Trophoblast cell (in vitro differentiated cells and primary cell): ENCODE measurements at regions not wholly inside any gene's neighbourhood (a gene's known extent, or its start where the extent isn't known, plus 50 kb on each side); places are given as distances from the start of the nearest gene placed in this dataset.
"Not testable (repeated sequence)": the region's sequence is repeated elsewhere in the genome, so short reads cannot be mapped to it uniquely, and the experiment has no call there.

Experiments used
- DNase-seq, 2 donors: peaks; one replicate each; pipeline ENCODE4 v3.0.0-alpha.2; 2016
- H2AFZ ChIP-seq: 2 replicates; pipeline ENCODE4 v1.6.1; 2013; ENCODE audit warnings: low read length, moderate library complexity, mild to moderate bottlenecking; ENCODE audit not compliant: insufficient read depth, poor library complexity
- H2AK5ac ChIP-seq: 2 replicates; pipeline ENCODE4 v1.6.1; 2013; ENCODE audit warnings: mild to moderate bottlenecking, low read length
- H2BK120ac ChIP-seq: 2 replicates; pipeline ENCODE4 v1.6.1; 2013; ENCODE audit warnings: low read length, mild to moderate bottlenecking, moderate library complexity; ENCODE audit not compliant: insufficient read depth, poor library complexity
- H2BK12ac ChIP-seq: 2 replicates; pipeline ENCODE4 v1.6.1; 2013; ENCODE audit warnings: mild to moderate bottlenecking, low read length, moderate library complexity
- H2BK5ac ChIP-seq: 2 replicates; pipeline ENCODE4 v1.6.1; 2013; ENCODE audit warnings: low read length, low read depth, moderate library complexity, mild to moderate bottlenecking; ENCODE audit not compliant: poor library complexity
- H3K14ac ChIP-seq: 2 replicates; pipeline ENCODE4 v1.6.1; 2013; ENCODE audit warnings: mild to moderate bottlenecking, low read length
- H3K18ac ChIP-seq: 2 replicates; pipeline ENCODE4 v1.6.1; 2013; ENCODE audit warnings: mild to moderate bottlenecking, low read length
- H3K23ac ChIP-seq: 2 replicates; pipeline ENCODE4 v1.6.1; 2013; ENCODE audit warnings: low read length
- H3K27ac ChIP-seq: 2 replicates; pipeline ENCODE4 v1.5.1; 2013; ENCODE audit warnings: low read depth, mild to moderate bottlenecking, inconsistent platforms, low read length, moderate library complexity
- H3K27me3 ChIP-seq: 2 replicates; pipeline ENCODE4 v1.6.1; 2013; ENCODE audit warnings: inconsistent platforms, mild to moderate bottlenecking, low read length, moderate library complexity; ENCODE audit not compliant: insufficient read depth
- H3K36me3 ChIP-seq, 2 experiments: 1 replicate in 1 of 2; 2 replicates in 1 of 2; pipeline ENCODE4 v1.6.1; 2013; ENCODE audit warnings: low read length in 2 of 2, mild to moderate bottlenecking in 2 of 2, moderate library complexity in 1 of 2; ENCODE audit not compliant: insufficient read depth in 2 of 2, control insufficient read depth in 1 of 2
- H3K4ac ChIP-seq: 2 replicates; pipeline ENCODE4 v1.6.1; 2013; ENCODE audit warnings: low read depth, mild to moderate bottlenecking, low read length, moderate library complexity
- H3K4me1 ChIP-seq, 2 experiments: 1 replicate in 1 of 2; 2 replicates in 1 of 2; pipeline ENCODE4 v1.6.1; 2013; ENCODE audit warnings: low read length in 2 of 2, mild to moderate bottlenecking in 2 of 2, moderate library complexity in 1 of 2; ENCODE audit not compliant: insufficient read depth in 2 of 2, control insufficient read depth in 1 of 2
- H3K4me2 ChIP-seq: 2 replicates; pipeline ENCODE4 v1.6.1; 2013; ENCODE audit warnings: inconsistent platforms, mild to moderate bottlenecking, low read length, moderate library complexity
- H3K4me3 ChIP-seq: 2 replicates; pipeline ENCODE4 v1.5.1; 2013; ENCODE audit warnings: mild to moderate bottlenecking, low read depth, low read length, inconsistent platforms
- H3K79me1 ChIP-seq: one replicate; pipeline ENCODE4 v1.6.1; 2013; ENCODE audit warnings: low read length
- H3K79me2 ChIP-seq: 2 replicates; pipeline ENCODE4 v1.6.1; 2013; ENCODE audit warnings: low read length, mild to moderate bottlenecking; ENCODE audit not compliant: control insufficient read depth, insufficient read depth, poor library complexity
- H3K9ac ChIP-seq: 2 replicates; pipeline ENCODE4 v1.6.1; 2013; ENCODE audit warnings: mild to moderate bottlenecking, low read length
- H3K9me3 ChIP-seq: 2 replicates; pipeline ENCODE4 v1.6.1; 2013; ENCODE audit warnings: low read depth, mild to moderate bottlenecking, control low read depth, inconsistent platforms, low read length; ENCODE audit not compliant: insufficient read depth
- H4K12ac ChIP-seq: 2 replicates; pipeline ENCODE4 v1.6.1; 2013; ENCODE audit warnings: low read depth, mild to moderate bottlenecking, low read length, moderate library complexity
- H4K8ac ChIP-seq: 2 replicates; pipeline ENCODE4 v1.6.1; 2013; ENCODE audit warnings: low read depth, mild to moderate bottlenecking, low read length, moderate library complexity
- H4K91ac ChIP-seq: one replicate; pipeline ENCODE4 v1.6.1; 2013; ENCODE audit warnings: low read depth, mild to moderate bottlenecking, low read length, moderate library complexity
- WGBS: extraction: QIAGEN DNeasy Blood & Tissue Kit; methylation state at CpG from one replicate; pipeline ENCODE4 v1.1.7; 2013; ENCODE audit warnings: missing lambda C conversion rate; ENCODE audit not compliant: insufficient read length, insufficient coverage; ENCODE audit errors: extremely low coverage; 5-methylcytosine and 5-hydroxymethylcytosine counted together

GRCh38 chr10:65794861-65795260, 1131.0 kb upstream of the LRRTM3 start:
- not testable (repeated sequence) for H2AFZ ChIP-seq, H3K4me3 ChIP-seq, H3K4ac ChIP-seq, DNase-seq, H3K4me1 ChIP-seq, H3K79me1 ChIP-seq, H3K4me2 ChIP-seq, H3K18ac ChIP-seq, H4K91ac ChIP-seq, H3K36me3 ChIP-seq, H4K8ac ChIP-seq, H2AK5ac ChIP-seq, H3K27ac ChIP-seq, H3K9ac ChIP-seq, H2BK12ac ChIP-seq, H3K9me3 ChIP-seq, H4K12ac ChIP-seq, H3K23ac ChIP-seq, H3K27me3 ChIP-seq, H3K79me2 ChIP-seq, H2BK120ac ChIP-seq, H3K14ac ChIP-seq, H2BK5ac ChIP-seq
- WGBS: no CpG with 5 or more reads among the region's 19 CpGs

- no peaks in the 10 kb centered on the region for H3K36me3 ChIP-seq
- no peak overlapping the region for H4K8ac ChIP-seq
- no peak overlapping the region for H3K18ac ChIP-seq
- WGBS: no CpG with 5 or more reads among the region's 2 CpGs
- H2BK12ac ChIP-seq: no peak overlapping the region
- DNase-seq: no peak
- H3K4me3 ChIP-seq: no peak overlapping the region
- H3K14ac ChIP-seq: no peak overlapping the region
- H3K79me2 ChIP-seq: no peaks in the 10 kb centered on the region
- H3K79me1 ChIP-seq: no peaks in the 10 kb centered on the region
- no peaks in the 10 kb centered on the region for H3K9me3 ChIP-seq
- H2AFZ ChIP-seq: no peak overlapping the region
- H3K23ac ChIP-seq: no peak overlapping the region
- H3K4me2 ChIP-seq: no peak overlapping the region
- H3K27me3 ChIP-seq: no peaks in the 10 kb centered on the region
- H3K4me1 ChIP-seq: no peaks in the 10 kb centered on the region
- no peak overlapping the region for H4K12ac ChIP-seq
- H3K27ac ChIP-seq: no peak overlapping the region
- no peak overlapping the region for H3K9ac ChIP-seq
- H2AK5ac ChIP-seq: no peak overlapping the region
- H2BK5ac ChIP-seq: no peak overlapping the region
- H2BK120ac ChIP-seq: no peak overlapping the region
- no peak overlapping the region for H3K4ac ChIP-seq
- no peak overlapping the region for H4K91ac ChIP-seq
These were observed 1129.4 kb upstream of the LRRTM3 start for GRCh38 chr10:65796472-65796871.

- Histone ChIP-seq H3K14ac (no peak overlapping the region), H3K27ac (no peak overlapping the region), H4K12ac (no peak overlapping the region), H2AK5ac (no peak overlapping the region), H3K4me2 (no peak overlapping the region), H3K4me3 (no peak overlapping the region), H3K79me1 (no peaks in the 10 kb centered on the region), H2BK5ac (no peak overlapping the region), H2BK12ac (no peak overlapping the region), H4K91ac (no peak overlapping the region), H3K4me1 (no peaks in the 10 kb centered on the region), H2BK120ac (no peak overlapping the region), H4K8ac (no peak overlapping the region), H3K36me3 (no peaks in the 10 kb centered on the region), H3K18ac (no peak overlapping the region), H3K4ac (no peak overlapping the region), H3K27me3 (no peaks in the 10 kb centered on the region), H3K9ac (no peak overlapping the region), H3K9me3 (no peaks in the 10 kb centered on the region), H2AFZ (no peak overlapping the region), H3K79me2 (no peaks in the 10 kb centered on the region), H3K23ac (no peak overlapping the region)
- no CpG with 5 or more reads among the region's 3 CpGs for WGBS
- no peak for DNase-seq
These were observed 1127.7 kb upstream of the LRRTM3 start for GRCh38 chr10:65798133-65798532.

GRCh38 chr10:65802391-65802790, 1123.4 kb upstream of the LRRTM3 start:
- Histone ChIP-seq H2AFZ (no peak overlapping the region), H2BK12ac (no peak overlapping the region), H3K14ac (no peak overlapping the region), H3K4ac (no peak overlapping the region), H3K27ac (no peak overlapping the region), H2BK5ac (no peak overlapping the region), H4K91ac (no peak overlapping the region), H3K18ac (no peak overlapping the region), H3K36me3 (no peaks in the 10 kb centered on the region), H4K8ac (no peak overlapping the region), H2AK5ac (no peak overlapping the region), H3K9me3 (no peaks in the 10 kb centered on the region), H2BK120ac (no peak overlapping the region), H3K79me2 (no peaks in the 10 kb centered on the region), H3K79me1 (no peaks in the 10 kb centered on the region), H3K4me1 (no peaks in the 10 kb centered on the region), H3K23ac (no peak overlapping the region), H3K27me3 (no peaks in the 10 kb centered on the region), H3K4me3 (no peak overlapping the region), H3K4me2 (no peak overlapping the region), H4K12ac (no peak overlapping the region), H3K9ac (no peak overlapping the region)
- no peak for DNase-seq
- WGBS: no CpG with 5 or more reads among the region's 2 CpGs
